Activated gamma-delta T cell treated with Interleukin-2 at 50 U/mL for 16 hours (primary cell): ENCODE measurements at regions not wholly inside any gene's neighbourhood (a gene's known extent, or its start where the extent isn't known, plus 50 kb on each side); places are given as distances from the start of the nearest gene placed in this dataset.
A peak's percentile ranks its signal among the peaks of the same experiment; 100 is the strongest.

Experiments used
- DNase-seq: peaks from one replicate; pipeline ENCODE4 v3.0.0-alpha.2; 2020

DNA sequence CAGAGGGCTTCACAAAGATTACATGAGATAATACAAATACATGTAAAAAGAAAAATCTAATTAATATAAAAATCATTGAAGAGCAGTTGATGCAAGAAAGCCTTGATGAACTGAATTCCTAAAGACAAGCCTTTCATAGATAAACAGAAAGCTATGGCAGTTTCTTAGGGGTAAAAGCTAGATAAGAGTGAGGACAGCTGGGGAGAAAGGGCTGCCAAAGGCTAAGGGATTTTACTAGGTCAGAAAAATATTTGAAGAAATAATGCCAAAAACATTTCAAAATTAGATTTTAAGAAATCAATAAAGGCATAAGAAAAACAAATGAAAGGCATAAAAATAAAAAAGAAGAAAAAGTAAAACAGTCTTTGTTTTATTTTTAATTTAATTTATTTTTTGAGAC, 107.9 kb upstream of the ZNF366 start:
- DNase-seq: no peak

DNA sequence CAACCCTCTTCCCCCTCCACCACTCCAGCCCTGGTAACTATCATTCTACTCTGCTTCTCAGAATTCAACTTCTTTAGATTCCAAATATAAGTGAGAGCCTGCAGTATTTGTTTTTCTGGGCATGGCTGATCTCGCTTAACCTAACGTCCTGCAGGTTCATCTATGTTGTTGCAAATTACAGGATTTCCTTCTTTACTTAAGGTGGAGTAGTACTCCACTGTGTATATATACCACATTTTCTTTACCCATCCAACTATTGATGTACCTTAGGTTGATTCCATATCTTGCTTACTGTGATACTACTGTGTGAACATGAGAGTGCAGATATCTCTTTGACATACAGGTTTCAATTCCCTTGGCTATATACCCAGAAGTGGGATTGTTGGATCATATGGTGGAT, 106.3 kb upstream of the ZNF366 start:
- DNase-seq: no peak

DNA sequence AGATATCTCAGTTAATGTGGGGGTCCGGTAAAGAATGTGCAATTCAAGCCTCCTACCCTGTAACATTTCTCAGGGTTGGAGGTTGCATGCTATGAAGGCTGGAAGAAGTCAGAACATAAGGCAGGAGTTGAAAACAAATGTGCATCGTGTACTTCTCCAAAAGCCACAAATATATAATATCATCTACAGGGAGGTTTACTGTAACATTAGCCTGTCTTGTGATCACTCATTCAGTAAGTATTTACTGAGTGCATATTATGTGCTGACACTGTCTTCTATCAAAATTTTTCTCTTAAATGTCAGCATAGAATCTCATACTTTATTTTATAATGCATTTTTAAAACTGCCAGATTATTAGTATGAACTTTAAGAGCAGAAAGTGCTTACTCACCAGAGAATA, 105.6 kb upstream of the ZNF366 start:
- DNase-seq: no peak

DNA sequence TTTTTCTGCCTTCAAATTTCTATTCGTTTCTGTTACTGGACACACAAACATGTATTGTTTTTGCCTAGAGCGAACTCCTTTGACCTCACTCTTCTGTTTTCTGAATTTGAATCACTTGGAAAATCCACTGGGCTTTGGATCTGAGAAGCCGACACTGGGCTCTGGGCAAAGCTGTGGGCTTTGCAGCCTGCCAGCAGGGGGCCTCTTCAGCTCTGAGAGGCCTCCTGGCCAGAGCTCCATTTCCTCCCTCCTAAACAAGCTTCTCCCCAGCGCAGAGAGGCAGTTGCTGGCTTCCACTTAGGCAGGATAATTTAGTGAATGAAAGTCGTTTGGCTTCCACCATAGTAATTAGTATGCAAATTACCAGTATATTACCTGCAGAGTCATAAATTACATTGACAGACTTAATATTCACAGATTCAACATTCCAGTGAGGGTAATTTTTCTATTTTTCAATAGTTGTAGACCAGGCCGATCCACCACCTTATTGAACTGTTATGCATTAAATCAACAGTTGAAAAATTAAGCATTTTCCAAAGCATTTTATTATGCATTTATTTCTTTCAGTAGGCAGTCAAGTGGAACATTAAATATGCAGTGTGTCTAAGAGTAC, 104.0 kb upstream of the ZNF366 start:
- DNase-seq: peak; percentile 26

DNA sequence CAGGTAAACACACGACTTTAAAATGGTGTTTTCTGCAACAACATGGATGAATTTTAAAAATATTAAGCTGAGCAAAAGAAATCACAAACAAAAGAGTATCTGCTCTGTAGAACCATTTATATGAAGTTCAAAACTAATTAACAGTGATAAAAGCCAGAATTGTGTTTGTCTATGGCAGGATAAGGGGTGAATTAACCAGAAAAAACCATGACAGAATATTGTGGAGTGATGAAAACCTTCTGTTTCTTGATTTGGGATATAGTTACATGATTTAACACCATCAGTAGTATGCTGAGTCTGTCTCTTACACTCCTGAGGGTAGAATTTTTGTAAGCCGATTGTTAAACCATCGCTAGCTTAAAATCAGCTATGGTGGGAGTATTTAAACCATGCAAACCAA, 101.7 kb upstream of the ZNF366 start:
- no peak for DNase-seq

DNA sequence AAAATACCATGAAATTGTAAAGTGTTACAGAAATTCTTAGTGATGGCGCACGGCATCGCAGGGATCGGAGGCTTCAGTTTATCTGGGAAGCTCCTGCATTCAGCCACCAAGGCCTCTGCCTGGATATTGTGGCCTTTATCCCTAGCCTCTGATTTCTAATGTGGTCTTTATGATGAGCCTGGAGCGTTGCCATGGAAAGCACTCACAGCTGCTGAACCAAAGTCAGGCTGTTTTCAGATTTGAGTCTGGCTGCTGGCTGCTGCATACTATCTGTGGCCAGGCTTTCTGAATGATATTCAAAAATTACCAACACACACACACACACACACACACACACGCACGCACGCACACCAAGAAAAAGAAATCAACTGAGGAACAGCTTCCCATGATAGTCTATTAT, 101.1 kb upstream of the ZNF366 start:
- no peak for DNase-seq

DNA sequence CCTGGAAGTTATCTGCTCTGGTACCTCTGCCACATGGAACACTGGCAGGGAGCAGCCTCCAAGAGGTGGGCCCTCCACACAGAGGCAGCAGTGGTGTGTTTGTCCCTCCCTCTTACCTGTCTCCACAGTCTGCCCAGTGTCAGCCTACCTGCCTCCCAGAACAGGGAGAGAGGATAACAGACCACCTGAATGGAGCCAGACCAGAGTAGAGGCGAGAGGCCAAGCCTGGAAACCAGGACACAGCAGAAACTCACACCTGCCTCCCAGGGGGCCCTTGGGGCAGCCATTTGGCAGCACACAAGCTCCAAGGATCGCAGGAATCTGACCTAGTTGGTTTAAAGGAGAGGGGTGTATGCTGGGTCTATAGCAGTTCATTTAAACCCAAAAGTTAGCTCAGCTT, 100.2 kb upstream of the ZNF366 start:
- no peak for DNase-seq

DNA sequence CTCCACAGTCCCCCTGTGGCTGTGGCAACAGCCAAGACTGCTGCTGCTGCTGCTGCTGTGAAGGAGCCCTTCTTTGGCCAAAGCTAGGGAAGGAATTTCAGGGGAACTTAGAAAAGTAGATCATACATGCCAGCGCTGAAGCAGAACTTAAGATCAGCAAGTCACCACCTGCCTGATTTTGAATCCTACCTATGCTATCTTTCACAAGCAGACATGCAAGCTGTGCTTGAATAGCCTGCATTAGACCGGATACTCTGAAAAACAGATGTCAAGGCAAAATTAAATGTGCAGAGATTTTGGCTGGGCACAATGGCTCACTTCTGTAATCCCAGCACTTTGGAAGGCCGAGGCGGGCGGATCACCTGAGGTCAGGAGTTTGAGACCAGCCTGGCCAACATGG, 99.3 kb upstream of the ZNF366 start:
- DNase-seq: no peak

DNA sequence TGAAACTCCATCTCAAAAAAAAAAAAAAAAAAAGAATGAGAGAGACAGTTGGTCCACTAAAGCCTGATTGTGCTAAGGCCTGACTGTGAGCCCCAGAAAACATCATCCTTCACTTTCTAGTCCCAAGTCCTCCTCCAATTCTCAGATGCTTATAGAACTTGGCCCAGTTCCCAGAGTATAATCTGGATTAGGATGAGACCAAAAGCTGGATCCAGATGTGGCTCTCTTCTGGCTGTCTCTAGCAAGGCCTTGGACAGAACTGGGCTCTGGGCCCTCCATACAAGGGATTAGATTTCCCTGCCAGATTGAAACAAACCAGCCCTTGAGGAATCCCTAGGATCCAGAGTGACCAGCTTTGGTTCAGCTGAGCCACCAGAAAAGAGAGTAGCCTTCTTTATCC, 98.4 kb upstream of the ZNF366 start:
- DNase-seq: no peak

DNA sequence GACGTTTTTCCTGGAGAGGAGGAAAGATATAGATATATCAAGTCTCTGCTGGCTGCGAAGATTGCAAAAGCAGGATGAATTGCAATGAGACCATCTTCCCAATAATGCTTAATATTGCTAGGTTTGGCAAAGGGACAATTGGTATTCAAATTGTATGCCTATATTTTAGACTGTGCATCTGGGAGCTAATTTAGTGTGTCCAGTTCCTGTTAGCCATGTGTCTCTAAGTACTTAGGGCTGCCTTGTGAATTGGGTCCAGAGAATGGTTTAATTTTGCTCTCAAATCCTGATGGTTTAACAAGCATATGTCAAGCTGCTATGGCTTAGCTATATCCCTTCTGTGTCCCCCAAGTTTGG, 97.6 kb upstream of the ZNF366 start:
- DNase-seq: no peak

DNA sequence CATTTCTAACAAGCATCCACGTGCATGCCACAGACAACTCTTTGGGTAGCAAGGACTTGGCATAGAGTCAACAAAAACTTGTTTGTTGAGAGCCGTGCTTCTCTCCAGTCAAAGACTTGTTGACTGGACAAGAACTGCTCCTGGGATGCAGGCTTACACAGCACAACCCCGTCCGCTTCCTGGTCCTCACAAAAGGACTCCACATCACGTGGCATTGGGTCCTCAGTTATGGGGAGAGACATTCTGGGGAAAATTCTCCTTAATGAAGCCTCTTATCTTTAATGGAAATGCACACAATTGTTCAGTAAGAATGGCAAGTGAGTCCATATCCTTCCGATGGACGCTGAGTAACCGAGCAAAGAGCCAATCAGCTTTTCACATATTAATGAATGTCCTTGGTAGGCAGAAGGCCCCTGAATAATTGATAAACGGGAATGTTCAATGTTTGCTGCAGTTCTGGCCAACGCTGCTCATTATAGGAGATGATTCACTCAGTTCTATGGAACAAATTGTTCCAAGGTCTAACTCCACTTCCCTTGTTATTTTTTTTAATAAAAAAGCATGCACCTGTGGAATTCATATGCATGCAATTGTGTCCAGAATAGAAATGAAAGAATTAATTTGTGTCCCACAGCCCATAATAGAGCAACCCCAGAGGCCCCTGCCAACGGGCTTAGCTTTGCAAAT, 97.0 kb upstream of the ZNF366 start:
- DNase-seq: no peak

DNA sequence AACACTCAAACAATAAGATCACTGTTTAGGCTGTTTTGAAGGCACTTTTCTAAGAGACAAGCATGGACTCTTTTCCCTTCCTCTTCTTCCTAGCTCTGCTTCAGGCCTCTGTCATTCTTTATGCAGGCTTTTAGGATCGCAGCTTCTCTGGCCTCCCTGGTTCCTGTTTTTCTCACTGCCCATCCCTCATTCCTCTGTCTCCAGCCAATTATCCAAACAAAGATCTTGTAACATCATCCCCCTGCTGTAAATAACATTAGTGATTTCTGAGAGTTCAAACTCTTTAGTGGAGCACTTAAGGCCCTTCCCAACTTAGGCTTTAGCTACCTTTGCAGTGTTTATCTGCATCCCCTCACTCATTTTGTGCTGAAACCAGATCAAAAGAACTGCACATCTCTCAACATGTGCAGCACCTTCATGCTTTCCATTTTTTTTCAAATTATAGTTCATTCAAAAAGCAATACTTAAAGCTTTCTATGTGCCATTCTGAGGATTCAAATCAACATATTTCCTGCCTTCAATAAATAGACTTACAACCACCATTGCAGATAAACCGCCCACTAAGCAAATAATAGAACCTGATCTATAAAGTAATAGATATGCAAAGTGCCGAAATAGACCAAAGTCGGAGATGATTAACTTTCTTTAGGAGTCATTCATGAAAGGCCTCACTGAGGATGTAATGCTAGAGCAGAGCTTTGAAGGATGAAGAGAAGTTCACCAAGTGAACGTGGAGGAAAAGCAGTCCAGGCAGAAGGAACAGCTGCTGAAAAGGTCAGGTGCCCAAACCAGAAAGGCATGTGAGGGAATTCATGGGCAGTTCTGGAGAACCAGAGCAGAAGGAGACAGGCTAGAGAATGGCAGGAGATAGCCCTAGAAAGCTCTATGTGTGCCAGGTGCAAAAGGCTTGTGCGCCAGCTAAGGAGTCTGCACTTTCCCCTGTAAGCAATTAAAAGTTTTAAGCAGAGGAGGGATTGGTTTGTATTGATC, 95.8 kb upstream of the ZNF366 start:
- no peak for DNase-seq

DNA sequence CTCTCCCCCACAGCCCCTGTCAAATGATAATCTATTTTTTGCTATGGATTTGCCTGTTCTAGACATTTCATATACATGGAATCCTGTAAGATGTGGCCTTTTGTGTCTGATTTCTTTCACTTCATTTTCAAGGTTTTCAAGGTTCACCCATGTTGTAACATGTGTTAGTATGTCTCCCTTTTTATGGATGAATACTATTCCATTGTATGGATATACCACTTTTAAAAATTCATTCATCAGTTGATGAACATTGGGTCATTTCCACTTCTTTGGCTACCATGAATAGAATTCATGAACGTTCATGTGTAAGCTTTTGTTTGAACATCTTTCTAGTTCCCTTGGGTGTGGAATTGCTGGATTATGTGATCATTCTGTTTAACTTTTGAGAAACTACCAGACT, 94.7 kb upstream of the ZNF366 start:
- no peak for DNase-seq

DNA sequence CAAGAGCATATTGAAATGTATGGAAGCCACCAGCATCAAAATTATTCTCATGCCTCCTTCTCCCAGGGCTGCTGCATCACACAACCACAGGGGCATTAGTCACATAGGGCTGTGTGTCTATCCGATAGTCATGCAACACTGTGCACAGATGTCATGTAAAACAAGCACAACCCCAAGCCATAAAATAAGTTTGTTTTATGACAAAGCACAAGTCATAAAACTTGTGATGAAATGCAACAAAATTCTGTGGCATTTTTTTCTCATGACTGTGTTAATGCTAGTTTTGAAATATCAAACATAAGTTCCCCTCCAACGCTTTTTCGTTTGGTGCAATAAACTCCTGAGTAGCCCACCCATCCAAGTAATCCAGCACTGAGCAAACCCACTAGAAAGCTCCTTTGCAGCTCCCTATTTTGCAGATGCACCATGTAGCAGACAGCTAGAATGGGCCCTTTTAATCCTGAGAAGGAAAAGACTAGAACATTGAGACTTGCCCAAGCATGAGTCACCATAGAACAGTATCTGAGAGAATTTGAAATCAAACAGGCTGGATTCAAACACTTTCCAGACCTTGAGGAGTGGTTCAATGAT, 93.3 kb upstream of the ZNF366 start:
- no peak for DNase-seq

DNA sequence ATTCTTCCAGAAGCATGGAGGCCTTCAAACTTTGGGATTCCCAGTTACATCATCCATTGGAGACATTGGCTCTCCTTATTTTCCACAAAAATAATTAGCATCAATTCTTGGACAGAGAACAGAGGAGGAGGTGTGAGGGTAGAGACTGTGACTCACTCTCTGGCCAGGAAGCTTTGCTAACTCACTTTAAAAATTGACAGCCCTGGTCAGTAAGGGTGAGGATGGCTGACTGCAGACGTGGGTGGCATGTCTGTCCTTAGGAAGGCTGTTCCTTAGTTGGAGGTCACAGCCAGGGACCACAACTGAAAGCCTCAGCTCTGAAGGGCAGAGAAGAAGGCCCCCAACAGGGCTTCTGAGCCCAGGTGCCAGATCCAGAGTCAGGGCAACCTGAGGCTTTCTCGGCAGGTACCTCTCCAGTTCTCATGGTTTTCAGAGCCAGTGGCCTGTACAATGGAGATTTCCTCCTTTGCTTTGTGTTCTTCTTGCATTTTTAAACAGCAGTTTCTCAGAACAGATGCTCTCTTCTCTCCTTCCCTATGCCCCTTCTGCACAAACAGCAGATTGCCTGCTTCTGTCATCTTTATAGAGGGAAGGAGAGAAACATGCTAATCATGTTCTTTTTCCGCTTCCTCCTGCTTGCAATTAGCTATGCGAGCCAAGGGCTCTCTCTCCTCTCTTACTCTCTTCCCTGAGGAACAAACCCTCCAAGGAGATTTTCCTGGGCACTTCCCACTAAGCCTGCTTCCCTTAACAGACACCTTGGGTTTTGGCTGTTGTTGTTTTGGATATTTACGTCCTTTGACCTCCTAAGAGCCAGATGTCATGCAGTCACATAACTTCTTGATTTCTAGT, 92.5 kb upstream of the ZNF366 start:
- no peak for DNase-seq

DNA sequence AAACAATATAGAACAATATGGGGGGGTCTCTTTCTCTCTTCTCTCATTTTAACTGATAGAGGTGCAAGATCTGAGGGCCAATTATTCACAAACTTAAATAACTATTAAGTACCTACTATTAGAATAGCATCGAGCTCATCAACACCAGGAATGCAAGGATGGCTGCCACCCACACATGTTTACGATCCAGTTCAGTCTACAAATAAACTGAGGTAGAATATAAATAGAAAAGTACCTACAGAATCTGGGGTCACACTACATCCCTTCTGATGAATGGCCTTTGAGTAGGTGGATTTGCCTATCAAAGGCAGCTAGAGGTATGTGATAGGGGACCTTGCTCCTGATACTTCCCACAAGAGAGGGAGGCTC, 91.8 kb upstream of the ZNF366 start:
- no peak for DNase-seq

DNA sequence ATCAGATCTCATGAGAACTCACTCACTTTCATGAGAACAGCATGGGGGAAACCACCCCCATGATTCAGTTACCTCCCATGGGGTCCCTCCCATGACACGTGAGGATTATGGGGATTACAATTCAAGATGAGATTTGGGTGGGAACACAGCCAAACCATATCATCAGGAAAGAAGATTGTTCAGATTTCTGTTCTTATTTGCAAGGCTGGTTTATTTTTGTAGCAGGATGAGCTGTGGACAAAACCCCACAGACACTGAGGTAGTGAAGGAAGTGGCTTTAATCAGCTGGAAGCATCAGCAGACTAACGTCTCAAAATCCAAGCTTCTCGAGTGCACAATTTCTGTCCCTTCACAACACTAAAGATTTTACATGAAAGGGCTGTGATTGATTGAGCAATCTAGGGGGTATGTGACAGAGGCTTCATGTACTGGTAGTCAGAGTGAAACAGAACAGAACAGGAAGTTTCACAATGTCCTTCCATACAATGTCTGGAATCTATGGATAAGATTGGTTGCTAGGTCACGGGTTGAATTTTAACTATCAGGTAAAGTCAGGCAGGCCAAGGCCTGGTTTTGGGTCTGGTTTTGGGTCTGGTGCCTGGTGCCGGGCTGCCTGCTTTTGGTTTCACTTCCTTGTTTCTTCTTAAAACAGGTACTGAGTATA, 91.3 kb upstream of the ZNF366 start:
- no peak for DNase-seq

DNA sequence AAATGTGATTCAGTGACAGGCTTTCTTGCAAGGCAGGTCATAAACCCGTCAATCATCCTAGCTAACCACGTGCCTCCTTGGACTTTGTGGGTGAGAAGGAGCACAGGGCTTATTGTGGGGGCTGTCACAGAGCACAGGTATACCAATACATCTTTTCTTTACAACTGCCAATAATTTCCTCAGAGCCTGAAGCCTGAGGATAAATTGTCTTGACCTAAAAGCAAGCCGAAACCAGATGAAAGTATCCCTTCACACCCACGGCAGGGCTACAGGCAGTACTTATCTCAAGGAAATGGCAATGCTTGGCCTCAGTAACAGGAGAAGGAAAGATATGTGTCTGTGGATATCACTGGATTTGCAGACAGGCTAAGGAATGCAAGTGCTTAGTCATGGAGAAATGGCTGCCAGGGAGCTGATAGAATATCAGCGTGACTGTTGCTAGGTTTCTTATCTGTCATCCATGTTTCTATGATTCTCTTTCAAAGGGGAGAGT, 90.3 kb upstream of the ZNF366 start:
- no peak for DNase-seq

DNA sequence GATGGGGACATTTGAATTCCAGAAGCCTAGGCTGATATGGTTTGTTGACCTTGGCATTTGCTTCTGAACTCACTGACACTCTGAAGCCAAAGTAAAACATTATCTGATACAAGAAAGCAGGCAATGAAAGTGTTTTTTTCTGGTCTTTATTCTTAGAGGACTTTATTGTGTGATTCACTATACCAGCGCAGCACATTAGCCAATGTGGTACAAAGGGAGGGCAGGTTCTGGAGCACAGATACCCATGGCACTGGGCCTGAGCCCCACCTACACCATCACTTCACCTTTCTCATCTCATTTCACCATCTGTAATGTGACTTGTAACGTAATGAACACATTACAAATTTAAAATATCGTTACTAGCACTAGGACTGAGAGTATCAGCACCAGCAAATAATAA, 89.7 kb upstream of the ZNF366 start:
- DNase-seq: no peak

DNA sequence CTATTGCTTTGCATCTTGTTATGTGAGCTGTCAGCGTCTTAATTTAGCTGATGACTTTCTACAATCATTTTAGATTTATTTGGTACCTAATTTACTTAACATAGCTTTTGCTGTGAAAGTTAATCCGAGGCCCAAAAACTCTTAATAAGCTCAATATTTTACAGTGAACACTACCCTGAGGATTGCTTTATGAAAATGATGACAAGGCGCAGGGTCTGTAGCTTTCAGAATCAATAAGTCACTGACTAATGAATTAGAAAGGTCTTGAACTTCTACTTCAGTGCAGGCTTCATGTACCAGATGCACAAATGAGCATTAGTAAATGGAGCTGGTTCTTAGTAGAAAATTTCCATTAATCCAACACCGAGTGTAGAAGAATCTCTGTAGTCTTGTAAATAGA, 81.4 kb upstream of the ZNF366 start:
- DNase-seq: no peak

DNA sequence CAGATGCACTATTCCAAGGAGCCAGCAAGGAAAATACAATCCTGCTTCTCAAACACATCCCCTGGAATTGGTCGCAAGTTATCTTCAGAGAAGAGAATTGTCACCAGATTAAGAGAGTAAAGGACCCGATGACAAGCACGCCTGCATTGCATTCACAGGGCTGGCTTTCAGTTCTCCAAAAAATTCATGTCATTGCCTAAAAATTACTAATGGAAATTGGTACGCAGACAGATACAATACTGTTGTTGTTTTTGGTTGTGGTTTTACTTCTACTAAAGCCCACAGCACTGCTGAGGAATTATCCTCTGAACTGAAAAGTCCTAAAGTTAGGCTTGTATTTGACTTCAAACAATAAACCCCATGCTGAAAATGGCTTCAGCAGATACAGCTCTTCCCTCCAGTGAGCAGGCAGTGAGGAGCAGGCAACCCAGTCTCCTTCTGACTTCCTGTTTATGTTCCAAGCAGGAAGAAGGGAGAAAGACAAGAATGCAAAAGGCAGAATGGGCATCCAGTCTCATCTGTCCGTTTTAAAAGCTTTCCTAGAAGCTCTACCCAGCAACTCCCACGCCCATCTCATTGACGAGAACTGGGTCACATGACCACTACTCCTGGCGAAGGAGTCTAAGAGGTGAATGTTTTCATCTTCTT, 80.6 kb upstream of the ZNF366 start:
- DNase-seq: no peak
